Loucy (cell line): ENCODE measurements at regions not wholly inside any gene's neighbourhood (a gene's known extent, or its start where the extent isn't known, plus 50 kb on each side); places are given as distances from the start of the nearest gene placed in this dataset.

ENCODE experiments used
- H2AFZ ChIP-seq: fragments of 200-600 bp; sonication (generic); 2 replicates; pipeline ENCODE4 v1.6.0; 2016; ENCODE audit warnings: antibody characterized with exemption, mild to moderate bottlenecking, low read length, moderate library complexity
- H3F3A ChIP-seq: fragments of 200-600 bp; 2 replicates; pipeline ENCODE4 v1.6.0; 2016; ENCODE audit warnings: antibody characterized with exemption, low read depth, mild to moderate bottlenecking
- H3K27me3 ChIP-seq: fragments of 200-600 bp; sonication (generic); 2 replicates; pipeline ENCODE4 v1.6.1; 2014; ENCODE audit warnings: low read length, mild to moderate bottlenecking; ENCODE audit not compliant: insufficient read depth, poor library complexity, severe bottlenecking
- H3K36me3 ChIP-seq: fragments of 200-600 bp; sonication (generic); 2 replicates; pipeline ENCODE4 v1.6.1; 2016; ENCODE audit warnings: low read length; ENCODE audit not compliant: insufficient read depth
- H3K4me1 ChIP-seq: fragments of 200-600 bp; sonication (generic); 2 replicates; pipeline ENCODE4 v1.5.1; 2014; ENCODE audit warnings: low read length, mild to moderate bottlenecking; ENCODE audit not compliant: insufficient read depth, poor library complexity, severe bottlenecking
- H3K4me2 ChIP-seq: fragments of 200-600 bp; sonication (generic); 2 replicates; pipeline ENCODE4 v1.6.0; 2014; ENCODE audit warnings: antibody characterized with exemption, low read length, low read depth, mild to moderate bottlenecking; ENCODE audit not compliant: poor library complexity, severe bottlenecking
- H3K4me3 ChIP-seq: fragments of 200-600 bp; sonication (generic); 2 replicates; pipeline ENCODE4 v1.5.1; 2014; ENCODE audit warnings: low read length, mild to moderate bottlenecking, mixed read lengths; ENCODE audit not compliant: poor library complexity, severe bottlenecking
- H3K79me2 ChIP-seq: fragments of 200-600 bp; sonication (generic); 2 replicates; pipeline ENCODE4 v1.6.1; 2014; ENCODE audit warnings: low read length; ENCODE audit not compliant: insufficient read depth
- H3K9ac ChIP-seq: fragments of 200-600 bp; sonication (generic); 2 replicates; pipeline ENCODE4 v1.6.0; 2014; ENCODE audit warnings: mild to moderate bottlenecking, low read depth, low read length, moderate library complexity; ENCODE audit not compliant: poor library complexity, severe bottlenecking
- H3K9me2 ChIP-seq: fragments of 200-600 bp; sonication (generic); replicated peaks from 2 replicates; pipeline ENCODE4 v1.6.1; 2016; ENCODE audit warnings: low read depth, low read length, mixed read lengths
- H3K9me3 ChIP-seq: fragments of 200-600 bp; sonication (generic); 2 replicates; pipeline ENCODE4 v1.6.1; 2014; ENCODE audit warnings: mild to moderate bottlenecking, antibody characterized with exemption, low read length, low read depth; ENCODE audit not compliant: insufficient read depth
- H4K20me1 ChIP-seq: fragments of 200-600 bp; sonication (generic); 2 replicates; pipeline ENCODE4 v1.6.0; 2014; ENCODE audit warnings: antibody characterized with exemption, low read length, mild to moderate bottlenecking; ENCODE audit not compliant: insufficient read depth, poor library complexity, severe bottlenecking
- EZH2phosphoT487 ChIP-seq: fragments of 200-600 bp; IDR thresholded peaks from 2 replicates; pipeline ENCODE4 v1.6.1; 2018; ENCODE audit warnings: antibody characterized with exemption, mild to moderate bottlenecking, moderate library complexity, borderline replicate concordance
- TF ChIP-seq, protein P1 (sequence below): fragments of 200-600 bp; sonication (generic); conservative IDR thresholded peaks from 2 replicates; pipeline ENCODE4 v1.5.1; 2014; ENCODE audit warnings: mild to moderate bottlenecking, antibody characterized with exemption, low read length

GRCh38 chr11:131206671-131207070, 163.7 kb upstream of the NTM start:
- no peaks in the 10 kb centered on the region for H3K9me2 ChIP-seq
- H3K9ac ChIP-seq, result no peak overlapping the region
- H3K4me3 ChIP-seq, result no peak overlapping the region

GRCh38 chr11:131207901-131208300, 162.5 kb upstream of the NTM start:
- Histone ChIP-seq H2AFZ (no peak overlapping the region), H3K4me2 (no peak overlapping the region), H3K9me3 (no peaks in the 10 kb centered on the region), H3K4me3 (no peak overlapping the region), H4K20me1 (no peaks in the 10 kb centered on the region), H3K9me2 (no peaks in the 10 kb centered on the region), H3K9ac (no peak overlapping the region), H3K27me3 (no peaks in the 10 kb centered on the region), H3K4me1 (no peaks in the 10 kb centered on the region), H3K79me2 (no peaks in the 10 kb centered on the region), H3F3A (no peaks in the 10 kb centered on the region), H3K36me3 (no peaks in the 10 kb centered on the region)
- TF ChIP-seq, protein P1, sequence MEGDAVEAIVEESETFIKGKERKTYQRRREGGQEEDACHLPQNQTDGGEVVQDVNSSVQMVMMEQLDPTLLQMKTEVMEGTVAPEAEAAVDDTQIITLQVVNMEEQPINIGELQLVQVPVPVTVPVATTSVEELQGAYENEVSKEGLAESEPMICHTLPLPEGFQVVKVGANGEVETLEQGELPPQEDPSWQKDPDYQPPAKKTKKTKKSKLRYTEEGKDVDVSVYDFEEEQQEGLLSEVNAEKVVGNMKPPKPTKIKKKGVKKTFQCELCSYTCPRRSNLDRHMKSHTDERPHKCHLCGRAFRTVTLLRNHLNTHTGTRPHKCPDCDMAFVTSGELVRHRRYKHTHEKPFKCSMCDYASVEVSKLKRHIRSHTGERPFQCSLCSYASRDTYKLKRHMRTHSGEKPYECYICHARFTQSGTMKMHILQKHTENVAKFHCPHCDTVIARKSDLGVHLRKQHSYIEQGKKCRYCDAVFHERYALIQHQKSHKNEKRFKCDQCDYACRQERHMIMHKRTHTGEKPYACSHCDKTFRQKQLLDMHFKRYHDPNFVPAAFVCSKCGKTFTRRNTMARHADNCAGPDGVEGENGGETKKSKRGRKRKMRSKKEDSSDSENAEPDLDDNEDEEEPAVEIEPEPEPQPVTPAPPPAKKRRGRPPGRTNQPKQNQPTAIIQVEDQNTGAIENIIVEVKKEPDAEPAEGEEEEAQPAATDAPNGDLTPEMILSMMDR, result no peak
- TF ChIP-seq EZH2phosphoT487, result no peak

More at GRCh38 chr11:131206671-131207070, 163.7 kb upstream of the NTM start:
- Histone ChIP-seq H3K9me3 (no peaks in the 10 kb centered on the region), H3K36me3 (no peaks in the 10 kb centered on the region), H4K20me1 (no peaks in the 10 kb centered on the region), H3K27me3 (no peaks in the 10 kb centered on the region), H2AFZ (no peak overlapping the region), H3K79me2 (no peaks in the 10 kb centered on the region), H3K4me2 (no peak overlapping the region), H3K4me1 (no peaks in the 10 kb centered on the region), H3F3A (no peaks in the 10 kb centered on the region)
- TF ChIP-seq, protein P1, result no peak
- no peak for TF ChIP-seq EZH2phosphoT487

- Histone ChIP-seq H3K4me1 (no peaks in the 10 kb centered on the region), H3K4me2 (no peak overlapping the region), H3K4me3 (no peak overlapping the region), H3K9me2 (no peaks in the 10 kb centered on the region), H3K27me3 (no peaks in the 10 kb centered on the region), H3K9ac (no peak overlapping the region), H3F3A (no peaks in the 10 kb centered on the region), H3K79me2 (no peaks in the 10 kb centered on the region), H2AFZ (no peak overlapping the region), H3K9me3 (no peaks in the 10 kb centered on the region), H3K36me3 (no peaks in the 10 kb centered on the region), H4K20me1 (no peaks in the 10 kb centered on the region)
- no peak for TF ChIP-seq EZH2phosphoT487
- TF ChIP-seq, protein P1, result peak; percentile 36
Observed at GRCh38 chr11:131217313-131218310, 152.8 kb upstream of the NTM start.
